Endothelial cell of umbilical vein (primary cell): ENCODE measurements at regions not wholly inside any gene's neighbourhood (a gene's known extent, or its start where the extent isn't known, plus 50 kb on each side); places are given as distances from the start of the nearest gene placed in this dataset.

Experiments
- BruUV-seq: library from RNA; stranded (reverse); fragments of 400-500 nt; replicated peaks from 2 replicates; lab custom pipeline; 2021; lab: Mats Ljungman, UMichigan
- CTCF ChIA-PET: fragments of 300-600, 350-600 bp; sonication (Branson Sonifier 250); formaldehyde crosslinking; loops from one replicate; lab custom pipeline; 2021; ENCODE audit warnings: antibody characterized with exemption, inconsistent platforms; lab: Charles Lee
- POLR2A ChIA-PET: fragments of 300-600, 350-600 bp; sonication (Branson Sonifier 250); formaldehyde crosslinking; loops from one replicate; lab custom pipeline; 2021; ENCODE audit warnings: antibody characterized with exemption, inconsistent platforms; lab: Charles Lee
- DNase-seq: peaks from one replicate; pipeline ENCODE4 v3.0.0-alpha.2; 2011; ENCODE audit warnings: low read depth, low spot score
- FAIRE-seq: peaks from 2 replicates; lab custom pipeline; 2011; peaks lifted over from hg19 to GRCh38; lab: Jason Lieb, UNC
- H2AFZ ChIP-seq: 2 replicates; pipeline ENCODE4 v1.6.0; 2012; ENCODE audit warnings: low read depth, low read length, control low read depth, inconsistent platforms
- H3K27ac ChIP-seq: 2 replicates; pipeline ENCODE4 v1.5.1; 2011; ENCODE audit warnings: low read depth, mild to moderate bottlenecking, control low read depth, low read length, moderate library complexity; ENCODE audit not compliant: insufficient read depth
- H3K27me3 ChIP-seq, 2 experiments: 2 replicates each; pipeline versions ENCODE4 v1.6.0 to v1.6.1; 2011; ENCODE audit warnings: low read length in 2 of 2, mixed read lengths in 1 of 2; ENCODE audit not compliant: control insufficient read depth in 2 of 2, insufficient read depth in 2 of 2
- H3K36me3 ChIP-seq, 2 experiments: 2 replicates in 1 of 2; 3 replicates in 1 of 2; pipeline ENCODE4 v1.5.1; 2011; ENCODE audit warnings: low read length in 2 of 2, mild to moderate bottlenecking in 1 of 2, moderate library complexity in 1 of 2; ENCODE audit not compliant: control insufficient read depth in 2 of 2, insufficient read depth in 2 of 2; ENCODE audit errors: extremely low read depth in 1 of 2
- H3K4me1 ChIP-seq: 3 replicates; pipeline ENCODE4 v1.5.1; 2011; ENCODE audit warnings: mild to moderate bottlenecking, low read length; ENCODE audit not compliant: control insufficient read depth, insufficient read depth; ENCODE audit errors: extremely low read depth
- H3K4me2 ChIP-seq: 2 replicates; pipeline ENCODE4 v1.6.1; 2011; ENCODE audit warnings: low read length, control low read depth, mixed read lengths; ENCODE audit not compliant: insufficient read depth
- H3K4me3 ChIP-seq, 3 experiments: fragments of 200-600 bp in 1 of 3; sonication (generic), shearing (Covaris generic) in 1 of 3; replicated peaks in 1 of 3; 2 replicates each; pipeline ENCODE4 v1.5.1; 2011 to 2016; ENCODE audit warnings: control low read depth in 3 of 3, low read length in 3 of 3, mild to moderate bottlenecking in 2 of 3, inconsistent platforms in 1 of 3, low read depth in 1 of 3, moderate library complexity in 1 of 3; ENCODE audit not compliant: insufficient read depth in 1 of 3
- H3K79me2 ChIP-seq: 2 replicates; pipeline ENCODE4 v1.6.0; 2012; ENCODE audit warnings: low read length, inconsistent platforms; ENCODE audit not compliant: control insufficient read depth, insufficient read depth
- H3K9ac ChIP-seq: replicated peaks from 2 replicates; pipeline ENCODE3; 2011; ENCODE audit warnings: low read length, control low read depth; ENCODE audit not compliant: insufficient read depth; ENCODE audit errors: extremely low read depth
- H3K9me1 ChIP-seq: replicated peaks from 3 replicates; pipeline ENCODE4 v1.6.0; 2011; ENCODE audit warnings: mild to moderate bottlenecking, low read length; ENCODE audit not compliant: control insufficient read depth, insufficient read depth; ENCODE audit errors: extremely low read depth
- H3K9me3 ChIP-seq: replicated peaks from 2 replicates; pipeline ENCODE4 v1.5.1; 2012; ENCODE audit warnings: low read length, inconsistent platforms; ENCODE audit not compliant: control insufficient read depth, insufficient read depth
- H4K20me1 ChIP-seq: replicated peaks from 2 replicates; pipeline ENCODE3; 2011; ENCODE audit warnings: mild to moderate bottlenecking, low read length; ENCODE audit not compliant: control insufficient read depth, insufficient read depth; ENCODE audit errors: extremely low read depth
- CTCF ChIP-seq, 2 donors: IDR thresholded peaks; 1 replicate in 1 of 2; 2 replicates in 1 of 2; pipeline ENCODE4 v1.5.1; 2011; ENCODE audit warnings: low read length in 2 of 2, mild to moderate bottlenecking in 2 of 2, moderate library complexity in 2 of 2, control low read depth in 1 of 2, inconsistent platforms in 1 of 2, low read depth in 1 of 2; ENCODE audit not compliant: insufficient read depth in 1 of 2; ENCODE audit errors: extremely low read depth in 1 of 2
- EZH2 ChIP-seq: IDR thresholded peaks from 2 replicates; pipeline ENCODE4 v1.6.1; 2012; ENCODE audit warnings: borderline replicate concordance, low read depth, mild to moderate bottlenecking, moderate library complexity, low read length, inconsistent platforms; ENCODE audit not compliant: severe bottlenecking
- FOS ChIP-seq: IDR thresholded peaks from 2 replicates; pipeline ENCODE4 v1.6.1; 2011; ENCODE audit warnings: mild to moderate bottlenecking, low read length, moderate library complexity, borderline replicate concordance; ENCODE audit not compliant: insufficient read depth
- GATA2 ChIP-seq: IDR thresholded peaks from 2 replicates; pipeline ENCODE4 v1.7.0; 2011; ENCODE audit warnings: low read depth, mild to moderate bottlenecking, moderate library complexity, mixed read lengths, low read length; ENCODE audit not compliant: insufficient read length, insufficient read depth
- JUN ChIP-seq: IDR thresholded peaks from 2 replicates; pipeline ENCODE4 v1.6.1; 2011; ENCODE audit warnings: borderline replicate concordance, low read depth; ENCODE audit not compliant: insufficient read length, insufficient read depth
- MAX ChIP-seq: IDR thresholded peaks from 2 replicates; pipeline ENCODE4 v1.6.1; 2011; ENCODE audit not compliant: insufficient read depth, insufficient read length
- MYC ChIP-seq: IDR thresholded peaks from one replicate; pipeline ENCODE4 v1.6.1; 2011; ENCODE audit warnings: mild to moderate bottlenecking, low read depth, low read length
- POLR2A ChIP-seq: IDR thresholded peaks from 2 replicates; pipeline ENCODE4 v1.6.1; 2012; ENCODE audit warnings: low read depth, mild to moderate bottlenecking, control low read depth, low read length
- POLR2AphosphoS5 ChIP-seq: IDR thresholded peaks from 2 replicates; pipeline ENCODE4 v1.6.1; 2012; ENCODE audit warnings: low read depth, mild to moderate bottlenecking, control low read depth, low read length, moderate library complexity; ENCODE audit not compliant: insufficient read depth
- dilution Hi-C: fragments of 300-500 bp; cut with MboI; formaldehyde crosslinking; loops from one replicate; pipeline ENCODE4 v1.15.0; 2019; ENCODE audit warnings: low sequenced_read_pairs; ENCODE audit not compliant: extremely low pct_ligation_motif_present
- intact Hi-C: fragments of 100-400 bp; cut with micrococcal nuclease; formaldehyde crosslinking; loops from one replicate; pipeline ENCODE4 v1.10.0; 2022

GRCh38 chr2:226471987-226472470 is 327.6 kb downstream of the IRS1 start:
- intact Hi-C loops = loop anchor here (10.0 kb wide), 1 partner anchor 257 kb away; no protein-coding TSS in a partner anchor

More at GRCh38 chr2:226471987-226472470, 327.6 kb downstream of the IRS1 start:
- no peak for DNase-seq
- Histone ChIP-seq H3K9me1 (no peaks in the 10 kb centered on the region), H3K4me2 (no peak overlapping the region), H3K36me3 (no peaks in the 10 kb centered on the region), H3K27me3 (no peaks in the 10 kb centered on the region), H3K4me1 (peaks cover 9% of the 10 kb centered on the region), H3K27ac (no peak overlapping the region), H3K79me2 (no peaks in the 10 kb centered on the region), H3K9ac (no peak overlapping the region), H3K9me3 (no peaks in the 10 kb centered on the region), H3K4me3 (no peak overlapping the region), H4K20me1 (no peaks in the 10 kb centered on the region), H2AFZ (no peak overlapping the region)
- no peak for FAIRE-seq
- dilution Hi-C loops = no loop called here
- ChIA-PET POLR2A (no interaction called here), CTCF (no interaction called here)
- TF ChIP-seq MYC (no peak), MAX (no peak), POLR2A (no peak), JUN (no peak), EZH2 (no peak), CTCF (IDR thresholded peaks at IDR 0.05; ENCODE audit: extremely low read depth in 1 of 2, insufficient read depth in 1 of 2, low read depth in 1 of 2, low read length in 2 of 2) (no peak), GATA2 (no peak), FOS (no peak), POLR2AphosphoS5 (no peak)
- no TSS peak for BruUV-seq
